K562 (cell line): ENCODE measurements at regions not wholly inside any gene's neighbourhood (a gene's known extent, or its start where the extent isn't known, plus 50 kb on each side); places are given as distances from the start of the nearest gene placed in this dataset.

Experiments
- ATAC-seq: fragments of 200-7000 bp; cut with Tn5 transposase; 3 replicates; pipeline ENCODE4 v1.9.1; 2020; ENCODE audit warnings: moderate library complexity
- BruUV-seq: library from RNA; stranded (reverse); fragments of 400-500 nt; replicated peaks from 2 replicates; lab custom pipeline; 2021; lab: Mats Ljungman, UMichigan
- CTCF ChIA-PET: fragments of 300-600 bp; formaldehyde crosslinking; extraction: SDS; loops from one replicate; lab custom pipeline; 2021; ENCODE audit warnings: low intra/inter-chr PET ratio; lab: Yijun Ruan, JAX
- POLR2A ChIA-PET: fragments of 300-600, 350-650 bp; sonication (Branson Sonifier 250); formaldehyde crosslinking; extraction: SDS; loops from one replicate; lab custom pipeline; 2021; ENCODE audit warnings: antibody characterized with exemption, inconsistent platforms; lab: Yijun Ruan, JAX
- DNase-seq, 4 experiments: peaks; one replicate each; pipeline versions ENCODE4 v3.0.0 to v3.0.0-alpha.2; 2011 to 2018; ENCODE audit warnings: low spot score in 3 of 4, mixed read lengths in 3 of 4; ENCODE audit errors: extremely low read depth in 1 of 4
- FAIRE-seq: peaks from 2 replicates; lab custom pipeline; 2011; peaks lifted over from hg19 to GRCh38; lab: Jason Lieb, UNC
- H2AFZ ChIP-seq: 2 replicates; pipeline ENCODE4 v1.6.0; 2011; ENCODE audit warnings: low read depth, low read length, control low read depth, inconsistent platforms
- H3K27ac ChIP-seq: fragments of 200-600 bp; 3 replicates; pipeline ENCODE4 v1.8.0; 2011; ENCODE audit warnings: low read depth, mild to moderate bottlenecking, control low read depth, inconsistent platforms, low read length, moderate library complexity, mixed read lengths; ENCODE audit errors: extremely low read depth
- H3K27me3 ChIP-seq, 2 experiments: fragments of 300-600 bp in 1 of 2; 2 replicates in 1 of 2; 3 replicates in 1 of 2; pipeline versions ENCODE4 v1.6.0 to v1.8.0; 2011; ENCODE audit warnings: inconsistent platforms in 2 of 2, low read length in 2 of 2, mild to moderate bottlenecking in 1 of 2, mixed read lengths in 1 of 2, moderate library complexity in 1 of 2; ENCODE audit not compliant: control insufficient read depth in 2 of 2, insufficient read depth in 2 of 2
- H3K36me3 ChIP-seq: fragments of 300-600 bp; 3 replicates; pipeline ENCODE4 v1.8.0; 2011; ENCODE audit warnings: mild to moderate bottlenecking, low read length, inconsistent platforms; ENCODE audit not compliant: control insufficient read depth, insufficient read depth
- H3K4me1 ChIP-seq, 2 experiments: fragments of 200-600 bp in 1 of 2; replicated peaks in 1 of 2; 2 replicates in 1 of 2; 3 replicates in 1 of 2; pipeline versions ENCODE4 v1.5.1 to v1.8.0; 2011; ENCODE audit warnings: inconsistent platforms in 2 of 2, low read length in 2 of 2, mild to moderate bottlenecking in 1 of 2, mixed read lengths in 1 of 2, moderate library complexity in 1 of 2; ENCODE audit not compliant: control insufficient read depth in 2 of 2, insufficient read depth in 2 of 2
- H3K4me2 ChIP-seq: 2 replicates; pipeline ENCODE4 v1.6.1; 2011; ENCODE audit warnings: low read length, control low read depth, inconsistent platforms, mixed read lengths; ENCODE audit not compliant: insufficient read depth
- H3K4me3 ChIP-seq: fragments of 200-600 bp; sonication (generic), shearing (Covaris generic); 2 replicates; pipeline ENCODE4 v1.5.1; 2016; ENCODE audit warnings: control low read depth, inconsistent platforms
- H3K79me2 ChIP-seq: fragments of 200-600 bp; 3 replicates; pipeline ENCODE4 v1.8.0; 2011; ENCODE audit warnings: low read length, inconsistent platforms; ENCODE audit not compliant: control insufficient read depth, insufficient read depth
- H3K9ac ChIP-seq, 2 experiments: 2 replicates each; pipeline versions ENCODE4 v1.6.0 to v1.6.1; 2011; ENCODE audit warnings: low read depth in 2 of 2, low read length in 2 of 2, control low read depth in 1 of 2, inconsistent platforms in 1 of 2, mild to moderate bottlenecking in 1 of 2, mixed read lengths in 1 of 2; ENCODE audit not compliant: insufficient read depth in 1 of 2
- H3K9me1 ChIP-seq: one replicate; pipeline ENCODE4 v1.6.0; 2011; ENCODE audit warnings: inconsistent platforms, mild to moderate bottlenecking, low read length, moderate library complexity; ENCODE audit not compliant: control insufficient read depth, insufficient read depth
- H3K9me3 ChIP-seq: replicated peaks from 2 replicates; pipeline ENCODE4 v1.5.1; 2011; ENCODE audit warnings: low read depth, low read length, inconsistent platforms; ENCODE audit not compliant: control insufficient read depth, insufficient read depth
- H4K20me1 ChIP-seq: replicated peaks from 2 replicates; pipeline ENCODE4 v1.6.1; 2011; ENCODE audit warnings: low read length, inconsistent platforms, mixed read lengths; ENCODE audit not compliant: control insufficient read depth, insufficient read depth
- BHLHE40 ChIP-seq: IDR thresholded peaks from 2 replicates; pipeline ENCODE4 v1.6.1; 2011; ENCODE audit warnings: low read length, improper control_type of control experiment
- HMGN3 ChIP-seq: IDR thresholded peaks from 2 replicates; pipeline ENCODE4 v1.6.1; 2011; ENCODE audit warnings: borderline replicate concordance, low read depth, mild to moderate bottlenecking, mixed read lengths, low read length; ENCODE audit not compliant: insufficient read length; ENCODE audit errors: extremely low read depth
- KLF1 ChIP-seq: fragments of 450-650 bp; IDR thresholded peaks from 2 replicates; pipeline ENCODE4 v1.6.1; 2016; ENCODE audit warnings: missing genetic modification characterization, missing compliant biosample characterization
- RBFOX2 ChIP-seq: fragments of 200-400 bp; formaldehyde crosslinking; IDR thresholded peaks from 2 replicates; pipeline ENCODE4 v1.6.1; 2017; ENCODE audit warnings: low read depth, mild to moderate bottlenecking, low read length, moderate library complexity
- RBM25 ChIP-seq: fragments of 200-400 bp; formaldehyde crosslinking; IDR thresholded peaks from 2 replicates; pipeline ENCODE4 v1.6.1; 2018; ENCODE audit warnings: low read length, low read depth, moderate library complexity; ENCODE audit not compliant: severe bottlenecking
- ZBTB12 ChIP-seq: fragments of 250-450 bp; sonication (Bioruptor Pico); IDR thresholded peaks from 2 replicates; pipeline ENCODE4 v1.4.0; 2020
- ZNF445 ChIP-seq: fragments of 250-450 bp; sonication (Bioruptor Pico); IDR thresholded peaks from 2 replicates; pipeline ENCODE4 v1.4.0; 2020; ENCODE audit warnings: low read depth, mild to moderate bottlenecking, moderate library complexity
- WGBS: fragments of 100-300 bp; shearing (Covaris generic); methylation state at CpG from one replicate; pipeline ENCODE4 v1.1.6; 2016; ENCODE audit warnings: low coverage, mixed read lengths; ENCODE audit not compliant: insufficient coverage; ENCODE audit errors: missing lambda C conversion rate; 5-methylcytosine and 5-hydroxymethylcytosine counted together
- in situ Hi-C: fragments of 300-500 bp; cut with MboI; formaldehyde crosslinking; loops from 4 replicates; pipeline ENCODE4 v1.15.0; 2018; ENCODE audit warnings: inconsistent platforms, mixed read lengths
- intact Hi-C: fragments of 100-400 bp; cut with micrococcal nuclease; formaldehyde crosslinking; loops from 2 replicates; pipeline ENCODE4 v1.14.2; 2022
- TF ChIP-seq, protein P1 (sequence below): fragments of 450-650 bp; IDR thresholded peaks from 2 replicates; pipeline ENCODE4 v1.6.1; 2016; ENCODE audit warnings: low read depth

GRCh38 chr2:56680971-56681631, 497.3 kb downstream of the CCDC85A start (continued):
- TF ChIP-seq ZBTB12 (CRISPR knock-in tag) = no peak

DNA sequence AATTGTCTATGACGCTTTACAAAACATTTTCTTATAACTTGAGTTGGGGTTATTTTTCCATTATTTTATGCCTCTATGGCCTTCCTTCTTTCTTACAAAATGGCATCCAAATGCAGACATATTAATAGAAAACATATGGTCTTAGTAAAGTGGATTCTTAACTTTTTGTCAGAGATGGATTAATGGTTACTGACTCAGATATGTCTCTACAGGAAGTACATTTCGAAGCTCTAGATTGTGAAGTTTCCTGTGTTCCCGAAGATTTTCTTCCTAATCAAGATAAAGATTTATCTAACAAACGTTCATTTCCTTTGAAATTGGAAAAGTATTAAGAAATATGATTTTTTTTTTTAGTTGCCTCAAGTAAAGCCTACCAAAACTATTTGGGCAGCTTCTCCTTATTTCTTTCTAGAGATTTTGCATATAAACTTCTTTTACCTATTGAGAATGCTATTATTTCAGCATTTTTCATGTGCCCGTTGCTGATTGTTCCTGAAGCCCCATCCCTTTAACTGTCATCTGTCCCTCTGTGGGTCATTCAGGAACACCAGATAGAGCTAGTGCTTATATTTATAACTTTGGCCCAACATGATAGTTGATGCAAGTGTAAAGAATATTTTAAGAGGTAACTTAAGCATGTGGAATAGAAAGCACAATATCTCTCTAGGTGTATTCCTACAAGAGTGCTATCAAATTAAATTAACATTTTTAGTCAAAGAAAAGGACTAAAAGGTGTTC, 498.0 kb downstream of the CCDC85A start:
- TF ChIP-seq KLF1 (tag) = no peak
- no peak for TF ChIP-seq BHLHE40
- TF ChIP-seq ZNF445 (CRISPR knock-in tag) = no peak
- TF ChIP-seq, protein P1, sequence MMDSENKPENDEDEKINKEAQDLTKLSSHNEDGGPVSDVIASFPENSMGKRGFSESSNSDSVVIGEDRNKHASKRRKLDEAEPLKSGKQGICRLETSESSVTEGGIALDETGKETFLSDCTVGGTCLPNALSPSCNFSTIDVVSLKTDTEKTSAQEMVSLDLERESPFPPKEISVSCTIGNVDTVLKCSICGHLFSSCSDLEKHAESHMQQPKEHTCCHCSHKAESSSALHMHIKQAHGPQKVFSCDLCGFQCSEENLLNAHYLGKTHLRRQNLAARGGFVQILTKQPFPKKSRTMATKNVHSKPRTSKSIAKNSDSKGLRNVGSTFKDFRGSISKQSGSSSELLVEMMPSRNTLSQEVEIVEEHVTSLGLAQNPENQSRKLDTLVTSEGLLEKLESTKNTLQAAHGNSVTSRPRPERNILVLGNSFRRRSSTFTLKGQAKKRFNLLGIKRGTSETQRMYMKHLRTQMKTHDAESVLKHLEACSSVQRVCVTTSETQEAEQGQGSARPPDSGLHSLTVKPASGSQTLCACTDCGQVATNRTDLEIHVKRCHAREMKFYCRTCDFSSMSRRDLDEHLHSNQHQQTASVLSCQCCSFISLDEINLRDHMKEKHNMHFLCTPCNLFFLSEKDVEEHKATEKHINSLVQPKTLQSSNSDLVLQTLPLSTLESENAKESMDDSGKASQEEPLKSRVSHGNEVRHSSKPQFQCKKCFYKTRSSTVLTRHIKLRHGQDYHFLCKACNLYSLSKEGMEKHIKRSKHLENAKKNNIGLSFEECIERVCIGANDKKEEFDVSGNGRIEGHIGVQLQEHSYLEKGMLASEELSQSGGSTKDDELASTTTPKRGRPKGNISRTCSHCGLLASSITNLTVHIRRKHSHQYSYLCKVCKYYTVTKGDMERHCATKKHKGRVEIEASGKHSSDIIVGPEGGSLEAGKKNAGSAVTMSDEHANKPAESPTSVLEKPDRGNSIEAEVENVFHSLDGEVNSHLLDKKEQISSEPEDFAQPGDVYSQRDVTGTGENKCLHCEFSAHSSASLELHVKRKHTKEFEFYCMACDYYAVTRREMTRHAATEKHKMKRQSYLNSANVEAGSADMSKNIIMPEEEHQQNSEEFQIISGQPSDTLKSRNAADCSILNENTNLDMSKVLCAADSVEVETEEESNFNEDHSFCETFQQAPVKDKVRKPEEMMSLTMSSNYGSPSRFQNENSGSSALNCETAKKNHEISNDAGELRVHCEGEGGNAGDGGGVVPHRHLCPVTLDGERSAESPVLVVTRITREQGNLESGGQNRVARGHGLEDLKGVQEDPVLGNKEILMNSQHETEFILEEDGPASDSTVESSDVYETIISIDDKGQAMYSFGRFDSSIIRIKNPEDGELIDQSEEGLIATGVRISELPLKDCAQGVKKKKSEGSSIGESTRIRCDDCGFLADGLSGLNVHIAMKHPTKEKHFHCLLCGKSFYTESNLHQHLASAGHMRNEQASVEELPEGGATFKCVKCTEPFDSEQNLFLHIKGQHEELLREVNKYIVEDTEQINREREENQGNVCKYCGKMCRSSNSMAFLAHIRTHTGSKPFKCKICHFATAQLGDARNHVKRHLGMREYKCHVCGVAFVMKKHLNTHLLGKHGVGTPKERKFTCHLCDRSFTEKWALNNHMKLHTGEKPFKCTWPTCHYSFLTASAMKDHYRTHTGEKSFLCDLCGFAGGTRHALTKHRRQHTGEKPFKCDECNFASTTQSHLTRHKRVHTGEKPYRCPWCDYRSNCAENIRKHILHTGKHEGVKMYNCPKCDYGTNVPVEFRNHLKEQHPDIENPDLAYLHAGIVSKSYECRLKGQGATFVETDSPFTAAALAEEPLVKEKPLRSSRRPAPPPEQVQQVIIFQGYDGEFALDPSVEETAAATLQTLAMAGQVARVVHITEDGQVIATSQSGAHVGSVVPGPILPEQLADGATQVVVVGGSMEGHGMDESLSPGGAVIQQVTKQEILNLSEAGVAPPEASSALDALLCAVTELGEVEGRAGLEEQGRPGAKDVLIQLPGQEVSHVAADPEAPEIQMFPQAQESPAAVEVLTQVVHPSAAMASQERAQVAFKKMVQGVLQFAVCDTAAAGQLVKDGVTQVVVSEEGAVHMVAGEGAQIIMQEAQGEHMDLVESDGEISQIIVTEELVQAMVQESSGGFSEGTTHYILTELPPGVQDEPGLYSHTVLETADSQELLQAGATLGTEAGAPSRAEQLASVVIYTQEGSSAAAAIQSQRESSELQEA = no peak
- TF ChIP-seq HMGN3 = no peak
- no peak for TF ChIP-seq RBM25
- TF ChIP-seq RBFOX2 = no peak
- Histone ChIP-seq H3K27ac (no peak overlapping the region), H3K4me2 (no peak overlapping the region), H3K9me3 (no peaks in the 10 kb centered on the region; the same call in 1 of the 2 replicates), H4K20me1 (no peaks in the 10 kb centered on the region), H3K4me3 (no peak overlapping the region), H3K36me3 (no peaks in the 10 kb centered on the region), H2AFZ (no peak overlapping the region), H3K27me3 (no peaks in the 10 kb centered on the region), H3K9me1 (no peaks in the 10 kb centered on the region), H3K9ac (no peak overlapping the region), H3K4me1 (no peaks in the 10 kb centered on the region), H3K79me2 (no peaks in the 10 kb centered on the region)
- ChIA-PET POLR2A (no interaction called here), CTCF (no interaction called here)
- in situ Hi-C loops (no loop called here), intact Hi-C loops (no loop called here)
- no TSS peak for BruUV-seq
- ATAC-seq (no peak), DNase-seq (no peak), FAIRE-seq (no peak)
- 1% methylated on average over 5 of the region's 5 CpGs for WGBS
